H9 (cell line): ENCODE measurements at regions not wholly inside any gene's neighbourhood (a gene's known extent, or its start where the extent isn't known, plus 50 kb on each side); places are given as distances from the start of the nearest gene placed in this dataset.

Source experiments
- DNase-seq: peaks from one replicate; pipeline ENCODE4 v3.0.0-alpha.2; 2017
- H2AFZ ChIP-seq: one replicate; pipeline ENCODE4 v1.6.1; 2013; ENCODE audit warnings: mild to moderate bottlenecking, low read length, control low read depth, moderate library complexity
- H2AK5ac ChIP-seq: 2 replicates; pipeline ENCODE4 v1.6.1; 2013; ENCODE audit warnings: low read length, control low read depth, mixed read lengths; ENCODE audit not compliant: insufficient read length
- H2BK120ac ChIP-seq: one replicate; pipeline ENCODE4 v1.6.1; 2013; ENCODE audit warnings: low read depth, mild to moderate bottlenecking, low read length, control low read depth, inconsistent platforms; ENCODE audit not compliant: poor library complexity, severe bottlenecking
- H2BK12ac ChIP-seq: 2 replicates; pipeline ENCODE4 v1.6.1; 2013; ENCODE audit warnings: low read length, control low read depth, mixed read lengths, low read depth; ENCODE audit not compliant: insufficient read length
- H2BK15ac ChIP-seq: 2 replicates; pipeline ENCODE4 v1.6.1; 2013; ENCODE audit warnings: low read depth, low read length, control low read depth
- H2BK20ac ChIP-seq: one replicate; pipeline ENCODE4 v1.6.1; 2013; ENCODE audit warnings: low read depth, mild to moderate bottlenecking, low read length, control low read depth, inconsistent platforms; ENCODE audit not compliant: poor library complexity, severe bottlenecking
- H2BK5ac ChIP-seq: 2 replicates; pipeline ENCODE4 v1.6.1; 2013; ENCODE audit warnings: low read length, control low read depth, mixed read lengths; ENCODE audit not compliant: insufficient read length
- H3K14ac ChIP-seq: 2 replicates; pipeline ENCODE4 v1.6.1; 2013; ENCODE audit warnings: low read length, control low read depth; ENCODE audit not compliant: insufficient read depth
- H3K18ac ChIP-seq: 2 replicates; pipeline ENCODE4 v1.6.1; 2013; ENCODE audit warnings: low read depth, mild to moderate bottlenecking, mixed read lengths, low read length, control low read depth; ENCODE audit not compliant: insufficient read length
- H3K23ac ChIP-seq: 2 replicates; pipeline ENCODE4 v1.6.1; 2013; ENCODE audit warnings: low read length, control low read depth, mixed read lengths, low read depth; ENCODE audit not compliant: insufficient read length
- H3K23me2 ChIP-seq: 2 replicates; pipeline ENCODE4 v1.6.1; 2013; ENCODE audit warnings: low read depth, mild to moderate bottlenecking, mixed read lengths, low read length, control low read depth; ENCODE audit not compliant: insufficient read length, poor library complexity, severe bottlenecking
- H3K27ac ChIP-seq: 2 replicates; pipeline ENCODE4 v1.5.1; 2013; ENCODE audit warnings: low read length, control low read depth, mixed read lengths, low read depth; ENCODE audit not compliant: insufficient read length
- H3K27me3 ChIP-seq: 2 replicates; pipeline ENCODE4 v1.6.1; 2013; ENCODE audit warnings: low read length, control low read depth, inconsistent platforms; ENCODE audit not compliant: insufficient read depth
- H3K4ac ChIP-seq: 2 replicates; pipeline ENCODE4 v1.6.1; 2013; ENCODE audit warnings: low read depth, mild to moderate bottlenecking, control low read depth, inconsistent platforms, low read length, moderate library complexity
- H3K4me1 ChIP-seq: 2 replicates; pipeline ENCODE4 v1.6.1; 2013; ENCODE audit warnings: low read length, control low read depth, inconsistent platforms; ENCODE audit not compliant: insufficient read depth
- H3K4me2 ChIP-seq: 2 replicates; pipeline ENCODE4 v1.6.1; 2013; ENCODE audit warnings: low read length, control low read depth, mixed read lengths; ENCODE audit not compliant: insufficient read length, insufficient read depth
- H3K56ac ChIP-seq: 2 replicates; pipeline ENCODE4 v1.6.1; 2013; ENCODE audit warnings: low read depth, mild to moderate bottlenecking, mixed read lengths, low read length, control low read depth; ENCODE audit not compliant: insufficient read length
- H3K79me1 ChIP-seq: 2 replicates; pipeline ENCODE4 v1.6.1; 2013; ENCODE audit warnings: low read depth, mild to moderate bottlenecking, moderate library complexity, low read length, control low read depth, inconsistent platforms; ENCODE audit not compliant: insufficient read depth, poor library complexity, severe bottlenecking
- H3K79me2 ChIP-seq: 2 replicates; pipeline ENCODE4 v1.6.1; 2013; ENCODE audit warnings: low read length, control low read depth, inconsistent platforms; ENCODE audit not compliant: insufficient read depth
- H3K9ac ChIP-seq: 2 replicates; pipeline ENCODE4 v1.6.1; 2013; ENCODE audit warnings: low read length, control low read depth, mixed read lengths; ENCODE audit not compliant: insufficient read length; ENCODE audit errors: extremely low read depth
- H3K9me3 ChIP-seq: one replicate; pipeline ENCODE4 v1.6.1; 2013; ENCODE audit warnings: low read depth, low read length, inconsistent platforms; ENCODE audit not compliant: control insufficient read depth
- H3T11ph ChIP-seq: one replicate; pipeline ENCODE4 v1.6.1; 2013; ENCODE audit warnings: mild to moderate bottlenecking, low read length, control low read depth, inconsistent platforms
- H4K20me1 ChIP-seq: one replicate; pipeline ENCODE4 v1.6.1; 2013; ENCODE audit not compliant: control insufficient read depth, insufficient read length, insufficient read depth
- H4K5ac ChIP-seq: 2 replicates; pipeline ENCODE4 v1.6.1; 2013; ENCODE audit warnings: low read depth, mild to moderate bottlenecking, mixed read lengths, low read length, control low read depth; ENCODE audit not compliant: insufficient read length
- H4K8ac ChIP-seq: replicated peaks from 2 replicates; pipeline ENCODE4 v1.6.1; 2013; ENCODE audit warnings: low read length, control low read depth, mixed read lengths, low read depth; ENCODE audit not compliant: insufficient read length
- H4K91ac ChIP-seq: 2 replicates; pipeline ENCODE4 v1.6.1; 2013; ENCODE audit warnings: low read depth, mild to moderate bottlenecking, moderate library complexity, mixed read lengths, low read length, control low read depth; ENCODE audit not compliant: insufficient read length
- H3K27ac Mint-ChIP-seq, 3 experiments: 2 replicates in 2 of 3; 3 replicates in 1 of 3; pipeline ENCODE4 v1.8.0; 2020 to 2021; ENCODE audit warnings: mixed read lengths in 3 of 3, mild to moderate bottlenecking in 1 of 3, moderate library complexity in 1 of 3
- H3K27me3 Mint-ChIP-seq: 2 replicates; pipeline ENCODE4 v1.8.0; 2021; ENCODE audit warnings: low read depth, mild to moderate bottlenecking, moderate library complexity, mixed read lengths
- H3K36me3 Mint-ChIP-seq, 3 experiments: 2 replicates in 2 of 3; 3 replicates in 1 of 3; pipeline ENCODE4 v1.8.0; 2020 to 2021; ENCODE audit warnings: low read depth in 3 of 3, mixed read lengths in 3 of 3; ENCODE audit not compliant: insufficient read depth in 1 of 3
- H3K4me1 Mint-ChIP-seq, 2 experiments: 2 replicates each; pipeline ENCODE4 v1.8.0; 2020; ENCODE audit warnings: mixed read lengths in 2 of 2
- H3K4me3 Mint-ChIP-seq, 2 experiments: 2 replicates in 1 of 2; 3 replicates in 1 of 2; pipeline ENCODE4 v1.8.0; 2020 to 2021; ENCODE audit warnings: mild to moderate bottlenecking in 2 of 2, mixed read lengths in 2 of 2, moderate library complexity in 1 of 2
- H3K9me3 Mint-ChIP-seq, 2 experiments: 2 replicates in 1 of 2; 3 replicates in 1 of 2; pipeline ENCODE4 v1.8.0; 2020; ENCODE audit warnings: mild to moderate bottlenecking in 2 of 2, mixed read lengths in 2 of 2, moderate library complexity in 1 of 2
- WGBS: extraction: QIAGEN DNeasy Blood & Tissue Kit; methylation state at CpG from one replicate; pipeline ENCODE4 v1.1.7; 2013; ENCODE audit warnings: missing lambda C conversion rate, low lambda C conversion rate, mixed read lengths; ENCODE audit not compliant: insufficient read length; ENCODE audit errors: extremely low coverage; 5-methylcytosine and 5-hydroxymethylcytosine counted together
- TF ChIP-seq, protein P1 (sequence below): fragments of 200-600 bp; sonication (generic); conservative IDR thresholded peaks from 3 replicates; pipeline ENCODE4 v1.8.0; 2021; ENCODE audit warnings: antibody characterized with exemption, mild to moderate bottlenecking

GRCh38 chr6:168390749-168391420 lies 50.1 kb upstream of the SMOC2 start:
- Histone ChIP-seq H2BK12ac (no peak overlapping the region), H2BK5ac (no peak overlapping the region), H4K5ac (no peak overlapping the region), H3K14ac (no peak overlapping the region), H2AK5ac (no peak overlapping the region), H3K56ac (no peak overlapping the region), H3K79me2 (no peaks in the 10 kb centered on the region), H3K9me3 (no peaks in the 10 kb centered on the region), H4K91ac (no peak overlapping the region), H3T11ph (no peak overlapping the region), H2BK15ac (no peak overlapping the region), H3K23me2 (no peaks in the 10 kb centered on the region), H3K4ac (no peak overlapping the region), H3K4me1 (no peaks in the 10 kb centered on the region), H3K4me2 (no peak overlapping the region), H3K23ac (no peak overlapping the region), H2BK120ac (no peak overlapping the region), H3K27me3 (no peaks in the 10 kb centered on the region), H4K20me1 (no peaks in the 10 kb centered on the region), H3K27ac (no peak overlapping the region), H3K9ac (no peak overlapping the region), H2AFZ (no peak overlapping the region), H4K8ac (no peak overlapping the region), H3K79me1 (no peaks in the 10 kb centered on the region), H3K18ac (no peak overlapping the region), H2BK20ac (no peak overlapping the region)
- Mint-ChIP-seq H3K4me1 (peaks cover 2 to 13% of the 10 kb centered on the region in 2 experiments; a peak in 3 of 4 replicates), H3K9me3 (peaks cover 5 to 6% of the 10 kb centered on the region in 2 experiments; a peak in 4 of 5 replicates), H3K4me3 (no peak overlapping the region; a peak in 1 of 5 replicates), H3K36me3 (peaks cover 0 to 5% (median 0%) of the 10 kb centered on the region in 3 experiments; a peak in 1 of 7 replicates), H3K27ac (peak overlapping the region in 1 of 3 experiments; percentile 89; a peak in 1 of 7 replicates), H3K27me3 (no peaks in the 10 kb centered on the region; the same call in 1 of the 2 replicates)
- TF ChIP-seq, protein P1, sequence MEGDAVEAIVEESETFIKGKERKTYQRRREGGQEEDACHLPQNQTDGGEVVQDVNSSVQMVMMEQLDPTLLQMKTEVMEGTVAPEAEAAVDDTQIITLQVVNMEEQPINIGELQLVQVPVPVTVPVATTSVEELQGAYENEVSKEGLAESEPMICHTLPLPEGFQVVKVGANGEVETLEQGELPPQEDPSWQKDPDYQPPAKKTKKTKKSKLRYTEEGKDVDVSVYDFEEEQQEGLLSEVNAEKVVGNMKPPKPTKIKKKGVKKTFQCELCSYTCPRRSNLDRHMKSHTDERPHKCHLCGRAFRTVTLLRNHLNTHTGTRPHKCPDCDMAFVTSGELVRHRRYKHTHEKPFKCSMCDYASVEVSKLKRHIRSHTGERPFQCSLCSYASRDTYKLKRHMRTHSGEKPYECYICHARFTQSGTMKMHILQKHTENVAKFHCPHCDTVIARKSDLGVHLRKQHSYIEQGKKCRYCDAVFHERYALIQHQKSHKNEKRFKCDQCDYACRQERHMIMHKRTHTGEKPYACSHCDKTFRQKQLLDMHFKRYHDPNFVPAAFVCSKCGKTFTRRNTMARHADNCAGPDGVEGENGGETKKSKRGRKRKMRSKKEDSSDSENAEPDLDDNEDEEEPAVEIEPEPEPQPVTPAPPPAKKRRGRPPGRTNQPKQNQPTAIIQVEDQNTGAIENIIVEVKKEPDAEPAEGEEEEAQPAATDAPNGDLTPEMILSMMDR = no peak
- no CpG with 5 or more reads among the region's 17 CpGs for WGBS
- DNase-seq = no peak
